ENCODE measurements at regions not wholly inside any gene's neighbourhood (a gene's known extent, or its start where the extent isn't known, plus 50 kb on each side); places are given as distances from the start of the nearest gene placed in this dataset.

GRCh38 chr6:33967966-33968724, 164.3 kb upstream of the MLN start:
- no peak overlapping the region for H3K27ac ChIP-seq
- DNase-seq (ENCODE audit: low read depth, low spot score), result no peak

GRCh38 chr6:33967265-33967767, 163.5 kb upstream of the MLN start:
- H3K27ac ChIP-seq, result no peak overlapping the region
- no peak for DNase-seq (ENCODE audit: low read depth, low spot score)

- no peak overlapping the region for H3K27ac ChIP-seq
- DNase-seq (ENCODE audit: low read depth, low spot score), result no peak
Observed at GRCh38 chr6:33966536-33966935, 162.7 kb upstream of the MLN start.

GRCh38 chr6:33965766-33966165, 162.0 kb upstream of the MLN start:
- no peak overlapping the region for H3K27ac ChIP-seq
- no peak for DNase-seq (ENCODE audit: low read depth, low spot score)

GRCh38 chr6:33964387-33964786, 160.6 kb upstream of the MLN start:
- DNase-seq (ENCODE audit: low read depth, low spot score), result no peak
- no peak overlapping the region for H3K27ac ChIP-seq

- H3K27ac ChIP-seq, result no peak overlapping the region
- DNase-seq (ENCODE audit: low read depth, low spot score), result no peak
Observed at GRCh38 chr6:33963136-33963750, 159.4 kb upstream of the MLN start.

- DNase-seq (ENCODE audit: low read depth, low spot score), result peak; percentile 48
- H3K27ac ChIP-seq, result no peak overlapping the region
Observed at GRCh38 chr6:33962246-33963027, 158.6 kb upstream of the MLN start.

- no peak for DNase-seq (ENCODE audit: low read depth, low spot score)
- H3K27ac ChIP-seq, result no peak overlapping the region
Observed at GRCh38 chr6:33961691-33962090, 157.9 kb upstream of the MLN start.

- no peak overlapping the region for H3K27ac ChIP-seq
- no peak for DNase-seq (ENCODE audit: low read depth, low spot score)
Observed at GRCh38 chr6:33960345-33961313, 156.8 kb upstream of the MLN start.

- no peak overlapping the region for H3K27ac ChIP-seq
- peak; percentile 18 for DNase-seq (ENCODE audit: low read depth, low spot score)
Observed at GRCh38 chr6:33959661-33960344, 156.0 kb upstream of the MLN start.

GRCh38 chr6:33959329-33959651, 155.5 kb upstream of the MLN start:
- no peak overlapping the region for H3K27ac ChIP-seq
- DNase-seq (ENCODE audit: low read depth, low spot score), result no peak

- no peak for DNase-seq (ENCODE audit: low read depth, low spot score)
- no peak overlapping the region for H3K27ac ChIP-seq
Observed at GRCh38 chr6:33958526-33959328, 154.9 kb upstream of the MLN start.

GRCh38 chr6:33957892-33958525, 154.2 kb upstream of the MLN start:
- DNase-seq (ENCODE audit: low read depth, low spot score), result no peak

GRCh38 chr6:33957131-33957891, 153.5 kb upstream of the MLN start:
- no peak overlapping the region for H3K27ac ChIP-seq
- DNase-seq (ENCODE audit: low read depth, low spot score), result no peak

More at GRCh38 chr6:33957892-33958525, 154.2 kb upstream of the MLN start:
- H3K27ac ChIP-seq, result no peak overlapping the region

- no peak for DNase-seq (ENCODE audit: low read depth, low spot score)
- H3K27ac ChIP-seq, result no peak overlapping the region
Observed at GRCh38 chr6:33956206-33956605, 152.4 kb upstream of the MLN start.

- no peak for DNase-seq (ENCODE audit: low read depth, low spot score)
Observed at GRCh38 chr6:33955566-33955965, 151.8 kb upstream of the MLN start.

GRCh38 chr6:33954453-33954852, 150.7 kb upstream of the MLN start:
- no peak for DNase-seq (ENCODE audit: low read depth, low spot score)

More at GRCh38 chr6:33955566-33955965, 151.8 kb upstream of the MLN start:
- no peak overlapping the region for H3K27ac ChIP-seq

More at GRCh38 chr6:33954453-33954852, 150.7 kb upstream of the MLN start:
- H3K27ac ChIP-seq, result no peak overlapping the region

Measured in epithelial cell of prostate (primary cell).